ENCODE measurements at regions not wholly inside any gene's neighbourhood (a gene's known extent, or its start where the extent isn't known, plus 50 kb on each side); places are given as distances from the start of the nearest gene placed in this dataset.

GRCh38 chr2:216916956-216917650 is 57.2 kb upstream of the TNP1 start:
- intact Hi-C loops (cut with DNase I) = no loop called here
- DNase-seq = no peak

- intact Hi-C loops (cut with DNase I) = no loop called here
- DNase-seq = no peak
These were observed 55.8 kb upstream of the TNP1 start for GRCh38 chr2:216915557-216916150.

- no peak for DNase-seq
- intact Hi-C loops (cut with DNase I) = no loop called here
These were observed 54.6 kb upstream of the TNP1 start for GRCh38 chr2:216914491-216914890.

GRCh38 chr2:216911886-216912285 is 52.0 kb upstream of the TNP1 start:
- no peak for DNase-seq
- intact Hi-C loops (cut with DNase I) = no loop called here

GRCh38 chr2:216911008-216911407 is 51.1 kb upstream of the TNP1 start:
- DNase-seq = no peak
- intact Hi-C loops (cut with DNase I) = no loop called here

GRCh38 chr2:216909541-216910210 is 49.8 kb upstream of the TNP1 start:
- no peak for DNase-seq
- intact Hi-C loops (cut with DNase I) = no loop called here
